GM11168 (cell line): ENCODE measurements at regions not wholly inside any gene's neighbourhood (a gene's known extent, or its start where the extent isn't known, plus 50 kb on each side); places are given as distances from the start of the nearest gene placed in this dataset.

ENCODE experiments used
- in situ Hi-C: fragments of 300-500 bp; cut with MboI; formaldehyde crosslinking; loops from one replicate; pipeline ENCODE4 v1.12.0; 2022; ENCODE audit warnings: low sequenced_read_pairs; ENCODE audit not compliant: unreplicated experiment

DNA sequence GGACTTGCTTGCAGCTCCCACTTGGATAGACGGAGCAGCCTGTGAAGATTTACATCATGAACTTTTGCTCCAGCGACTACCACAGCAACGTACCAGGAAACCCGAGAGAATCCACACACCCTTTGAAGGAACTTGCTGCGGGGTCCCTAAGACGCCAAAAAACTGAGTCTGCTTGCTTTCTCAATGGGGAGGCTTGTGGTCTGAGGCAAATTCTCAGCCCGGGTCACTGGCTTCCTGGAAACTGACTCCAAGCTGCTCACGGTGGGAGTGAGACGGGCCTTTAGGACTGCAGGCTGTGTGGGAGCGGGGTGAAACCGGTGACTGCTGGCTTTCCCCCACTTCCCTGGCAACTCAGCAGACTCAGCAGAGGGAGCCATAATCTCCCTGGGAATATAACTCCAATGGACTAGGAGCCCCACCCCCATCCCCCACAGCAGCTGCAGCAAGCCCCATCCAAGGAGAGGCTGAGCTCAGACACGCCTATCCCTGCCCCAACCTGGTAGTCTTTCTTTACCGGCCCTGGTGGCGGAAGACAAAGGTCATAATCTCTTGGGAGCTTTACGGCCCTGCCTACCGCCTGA lies 466.0 kb downstream of the CAAP1 start:
- in situ Hi-C loops = no loop called here

DNA sequence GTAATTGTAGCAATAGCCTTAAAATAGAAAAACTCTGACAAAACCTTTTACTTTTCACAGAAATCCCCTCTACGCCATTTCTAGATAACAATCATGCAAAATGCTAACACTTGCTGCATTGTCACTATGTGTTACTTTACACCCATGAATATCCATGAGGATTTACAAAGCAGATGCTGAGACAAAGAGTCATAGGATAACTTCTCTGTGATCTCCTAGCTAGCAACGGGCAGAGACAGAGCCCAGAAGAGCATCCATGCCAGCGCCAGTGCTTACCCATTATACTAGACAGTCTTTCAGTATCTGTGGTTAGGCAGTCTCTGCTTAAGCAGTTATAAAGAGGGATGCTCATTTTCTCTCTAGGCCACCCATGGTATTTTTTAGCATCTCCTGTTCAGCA lies 474.1 kb downstream of the CAAP1 start:
- in situ Hi-C loops = no loop called here

DNA sequence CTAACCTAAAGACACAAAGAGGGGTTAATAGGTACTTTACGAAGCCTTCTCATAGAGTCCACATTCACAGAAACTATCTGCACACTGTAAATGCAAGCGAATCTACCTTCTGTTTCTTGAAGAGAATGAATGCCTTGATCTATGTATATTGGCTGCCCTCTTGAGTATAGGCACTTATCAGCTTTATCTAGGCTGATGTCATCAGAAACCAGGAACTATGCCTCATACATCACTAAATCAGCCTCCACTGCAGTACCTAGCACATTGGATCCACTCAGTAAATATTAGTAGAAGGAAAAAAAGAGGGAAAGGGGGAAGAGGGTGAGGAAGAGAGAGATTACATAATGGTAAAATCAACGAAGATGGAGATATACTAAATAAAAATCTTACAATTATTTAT lies 477.1 kb downstream of the CAAP1 start:
- in situ Hi-C loops = no loop called here

DNA sequence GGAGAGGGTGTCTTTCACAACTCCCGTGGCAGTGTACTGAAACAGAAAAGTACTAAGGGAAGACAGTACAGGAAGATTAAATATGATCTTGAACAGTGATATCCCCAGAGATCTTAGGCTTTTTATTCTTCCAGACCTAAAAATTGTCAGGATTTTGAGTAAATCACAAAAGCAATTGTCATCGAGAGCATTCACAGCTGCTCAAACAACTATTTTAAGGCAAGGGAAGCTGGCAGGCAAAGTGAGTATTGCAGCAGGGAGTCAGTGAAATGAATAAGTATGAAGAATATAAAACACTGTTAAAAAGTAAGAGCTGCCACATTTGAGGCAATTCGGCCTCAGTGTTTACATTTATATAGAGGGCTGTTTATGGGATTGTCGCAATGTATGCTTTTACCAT lies 479.0 kb downstream of the CAAP1 start:
- in situ Hi-C loops = no loop called here

DNA sequence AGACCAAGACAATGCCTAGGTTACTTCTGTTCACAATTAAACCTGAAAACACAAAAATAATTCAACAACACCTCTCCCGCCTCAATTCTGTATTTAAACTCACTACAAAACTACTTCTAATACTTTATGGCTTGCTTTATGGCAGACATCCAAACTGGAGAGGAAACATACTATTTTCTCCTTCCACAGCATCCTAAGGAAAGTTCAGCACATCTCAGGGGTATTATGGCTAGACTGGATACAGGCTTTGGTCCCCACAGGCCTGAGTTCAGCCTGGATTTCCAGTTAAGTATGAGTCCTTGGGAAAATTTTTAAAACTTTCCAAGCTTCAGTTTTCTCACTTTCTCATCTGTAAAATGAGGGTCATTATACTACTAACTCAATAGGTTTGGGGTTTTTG lies 480.2 kb downstream of the CAAP1 start:
- in situ Hi-C loops = no loop called here

DNA sequence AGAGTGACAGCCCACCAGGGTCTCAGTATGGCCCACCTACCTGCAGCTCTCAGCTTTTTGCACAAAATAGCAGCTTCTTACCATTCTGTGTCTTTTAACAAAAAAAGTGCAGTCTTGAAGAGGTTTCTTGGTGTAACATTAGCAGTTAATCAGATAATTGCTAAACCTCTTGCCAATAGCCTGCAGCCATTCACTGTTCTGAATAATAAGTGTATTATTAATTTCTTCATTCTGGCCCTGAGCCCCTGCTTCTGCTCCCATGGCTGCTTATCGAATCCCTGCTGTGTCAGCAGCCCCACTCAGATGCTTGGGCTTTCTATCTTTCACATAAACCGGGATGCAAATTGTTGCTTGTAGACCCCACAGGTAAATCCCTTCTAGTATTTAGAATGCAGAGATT lies 485.9 kb downstream of the CAAP1 start:
- in situ Hi-C loops = no loop called here

DNA sequence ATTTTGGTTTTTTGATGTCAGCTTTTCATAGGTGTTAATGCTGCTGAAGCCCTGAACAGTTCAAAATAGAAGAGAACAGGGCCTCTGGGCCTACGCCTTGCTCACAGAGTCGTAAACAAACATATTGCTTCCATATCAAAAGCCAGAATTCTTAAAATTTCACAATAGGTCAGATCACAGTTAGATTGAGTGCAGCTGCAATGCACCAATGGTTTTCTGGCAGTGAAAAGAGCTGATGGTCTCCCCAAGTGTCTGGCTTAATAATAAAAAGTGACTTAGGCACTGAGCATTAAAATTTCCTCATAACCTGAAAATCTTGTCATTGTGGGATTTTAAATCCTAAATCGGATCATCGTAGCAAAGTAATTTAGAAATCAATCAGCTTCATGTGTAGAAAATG lies 493.0 kb downstream of the CAAP1 start:
- in situ Hi-C loops = no loop called here

DNA sequence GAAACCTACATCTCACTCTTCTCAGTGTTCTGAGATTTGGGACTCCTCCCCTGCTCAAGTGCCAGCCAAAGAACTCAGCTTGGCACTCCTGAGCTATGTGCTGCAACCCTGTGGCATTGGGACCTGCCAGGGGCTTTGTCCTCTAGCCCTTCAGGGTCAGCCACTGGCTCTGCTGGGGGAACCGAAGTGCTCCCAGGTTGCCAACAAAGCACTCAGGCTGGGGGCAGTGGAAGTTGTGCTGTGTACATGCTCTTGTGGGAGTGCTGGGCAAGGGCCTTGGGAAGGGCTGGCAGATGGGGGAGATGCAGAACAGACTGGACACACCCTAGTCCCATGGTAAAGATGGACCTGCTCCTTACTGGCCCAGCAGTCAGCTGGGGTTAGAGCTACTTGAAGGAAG lies 498.6 kb downstream of the CAAP1 start:
- in situ Hi-C loops = no loop called here

DNA sequence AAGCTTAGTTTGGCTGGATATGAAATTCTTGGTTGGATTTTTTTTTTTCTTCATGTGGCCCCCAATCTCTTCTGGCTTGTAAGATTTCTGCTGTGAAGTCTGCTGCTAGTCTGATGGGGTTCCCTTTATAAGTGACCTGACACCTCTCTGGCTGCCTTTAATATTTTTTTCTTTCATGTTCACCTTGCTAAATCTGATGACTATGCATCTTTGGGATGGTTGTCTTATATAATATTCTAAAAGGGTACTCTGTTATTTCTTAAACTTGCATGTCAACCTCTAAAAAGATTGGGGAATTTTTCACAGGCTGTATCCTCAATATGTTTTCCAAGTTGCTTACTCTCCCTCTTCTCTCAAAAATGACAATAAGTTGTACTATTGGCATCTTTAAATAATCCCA lies 500.0 kb downstream of the CAAP1 start:
- in situ Hi-C loops = no loop called here

DNA sequence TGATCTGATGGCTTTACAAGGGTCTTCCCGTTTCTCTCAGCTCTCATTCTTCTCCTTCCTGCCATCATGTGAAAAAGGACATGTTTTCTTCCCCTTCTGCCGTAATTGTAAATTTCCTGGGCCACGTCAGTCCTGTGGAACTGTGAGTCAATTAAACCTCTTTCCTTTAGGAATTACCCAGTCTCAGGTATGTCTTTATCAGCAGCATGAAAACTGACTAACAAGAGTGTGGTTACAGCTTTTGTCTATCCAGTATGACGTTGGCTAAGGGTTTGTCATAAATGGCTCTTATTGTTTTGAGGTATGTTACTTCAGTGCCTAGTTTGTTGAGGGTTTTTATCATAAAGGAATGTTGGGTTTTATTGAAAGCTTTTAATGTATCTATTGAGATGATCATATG lies 501.6 kb downstream of the CAAP1 start:
- in situ Hi-C loops = no loop called here

DNA sequence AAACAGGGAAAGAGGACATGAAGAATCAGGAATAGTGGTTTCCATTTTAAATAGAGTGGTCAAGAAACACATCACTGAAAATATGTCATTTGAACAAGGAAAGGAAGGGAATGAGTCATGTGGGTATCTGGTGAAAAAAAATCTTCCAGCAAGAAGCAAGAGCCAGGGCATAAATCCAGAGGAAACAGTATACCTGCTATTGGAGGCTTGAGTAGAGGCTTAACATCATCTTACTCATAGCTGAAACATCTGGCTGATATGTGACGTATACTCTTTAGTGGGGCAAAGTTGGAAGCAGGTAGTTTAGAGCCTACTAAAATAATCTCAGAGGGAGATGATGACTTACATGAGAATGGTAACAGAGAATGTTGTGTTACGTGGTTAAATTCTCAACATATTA lies 517.2 kb downstream of the CAAP1 start:
- in situ Hi-C loops = no loop called here

DNA sequence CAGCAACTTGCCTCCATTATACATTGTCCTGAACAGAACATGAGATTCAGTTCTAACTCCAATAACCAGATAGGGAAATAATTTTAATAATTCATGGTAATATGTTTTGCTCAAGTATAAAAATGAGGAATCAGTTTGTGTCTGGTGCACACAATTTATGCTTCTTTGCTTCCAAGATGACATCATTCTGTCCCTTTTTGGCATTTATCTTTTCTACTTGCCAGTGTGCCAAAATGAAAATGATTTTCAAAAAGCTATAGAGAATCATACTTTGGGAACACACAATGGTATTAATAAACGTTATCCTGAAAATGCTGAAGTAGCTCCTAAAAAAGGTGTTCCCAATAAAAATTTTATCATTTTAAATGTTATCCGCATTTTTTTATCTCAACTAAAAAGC lies 519.0 kb downstream of the CAAP1 start:
- in situ Hi-C loops = no loop called here

DNA sequence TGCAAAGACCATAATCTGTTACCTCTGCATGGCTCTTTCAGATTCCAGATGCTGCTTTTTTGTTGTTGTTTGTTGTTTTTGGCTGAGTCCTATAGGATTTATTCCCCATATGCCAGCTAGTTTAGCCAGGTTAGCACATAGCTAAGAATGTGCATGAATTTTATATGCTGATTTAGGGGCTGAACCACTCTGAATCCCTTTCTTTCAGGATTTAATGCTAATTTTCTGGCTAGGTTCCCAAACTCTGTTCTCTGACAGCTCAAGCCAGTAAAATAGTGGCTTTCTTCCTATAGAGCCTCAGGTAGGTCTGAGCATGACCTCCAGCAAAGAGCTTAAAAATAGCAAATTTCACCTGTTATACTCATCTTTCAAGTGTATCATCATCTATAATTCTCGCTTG lies 521.4 kb downstream of the CAAP1 start:
- in situ Hi-C loops = no loop called here

DNA sequence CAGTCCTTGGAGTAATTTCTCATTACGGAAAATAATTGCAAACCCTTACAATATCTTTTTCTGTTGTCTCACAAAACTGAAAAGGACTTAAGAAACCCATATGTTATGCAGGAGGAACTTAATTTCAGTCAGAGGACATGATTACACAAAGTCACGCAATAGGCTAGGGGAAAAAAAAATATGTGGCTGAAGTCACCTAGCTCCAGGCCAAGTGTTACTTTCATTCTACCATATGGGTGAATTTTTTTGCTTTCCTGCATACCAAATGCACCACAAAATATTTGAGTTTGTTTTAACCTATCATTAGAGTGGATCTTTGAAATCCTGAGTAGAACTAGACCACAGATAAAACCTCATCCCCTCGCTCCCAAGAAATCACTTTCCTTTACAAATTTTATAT lies 523.5 kb downstream of the CAAP1 start:
- in situ Hi-C loops = no loop called here

DNA sequence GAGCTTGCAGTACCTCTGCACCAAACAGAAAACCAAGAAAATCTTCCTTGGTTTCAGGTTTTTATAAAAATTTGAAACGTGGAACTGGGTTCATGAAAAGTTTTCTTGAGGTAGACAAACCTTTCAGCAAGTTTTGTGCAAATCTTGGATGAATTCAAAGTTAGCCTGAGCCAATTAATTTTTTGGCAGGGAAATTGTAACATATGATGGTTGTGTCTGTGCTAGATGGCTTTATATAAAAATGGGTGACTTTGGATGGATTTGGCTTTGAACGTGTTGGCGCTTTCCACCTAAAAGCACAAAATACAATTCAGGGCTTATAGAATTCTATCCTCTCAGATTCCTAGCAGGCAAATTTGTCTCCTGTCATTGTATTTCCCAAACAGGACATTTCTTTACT lies 524.4 kb downstream of the CAAP1 start:
- in situ Hi-C loops = no loop called here

DNA sequence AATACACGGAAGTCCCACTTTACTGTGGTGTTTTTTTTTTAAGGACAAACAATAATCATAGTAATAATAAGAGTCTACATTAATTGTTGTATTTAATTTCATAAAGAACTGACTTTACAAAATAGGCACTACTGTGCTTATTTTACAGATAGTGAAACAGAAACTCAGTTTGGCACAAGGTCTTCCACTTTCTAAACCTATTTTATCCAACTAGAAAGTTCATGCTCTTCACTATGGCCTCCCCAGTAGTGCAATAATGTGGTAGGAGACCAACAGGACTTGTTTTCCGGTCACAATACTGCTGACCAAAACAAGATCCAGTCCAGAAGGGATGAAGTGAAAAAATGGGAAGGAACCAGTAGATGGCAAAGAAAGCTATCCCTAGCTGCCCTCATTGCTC lies 531.6 kb downstream of the CAAP1 start:
- in situ Hi-C loops = no loop called here

DNA sequence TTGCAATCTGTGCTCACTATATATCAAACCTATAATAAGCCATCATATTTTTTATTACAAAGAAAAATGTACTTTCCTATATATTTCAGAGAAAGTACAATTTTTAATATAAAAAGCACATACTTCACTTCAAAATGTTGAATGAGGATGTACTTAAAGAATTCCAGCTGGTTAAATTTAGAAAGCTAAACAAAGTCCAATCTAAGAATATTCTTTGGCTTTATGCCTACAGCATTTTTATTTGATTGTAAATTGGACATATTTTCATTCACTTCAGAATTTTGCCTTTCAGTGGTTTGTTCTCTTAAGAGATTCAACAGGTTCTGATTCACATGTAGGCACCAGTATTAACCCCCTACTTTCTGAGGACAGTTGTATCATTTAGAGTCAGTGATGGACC lies 533.8 kb downstream of the CAAP1 start:
- in situ Hi-C loops = no loop called here

DNA sequence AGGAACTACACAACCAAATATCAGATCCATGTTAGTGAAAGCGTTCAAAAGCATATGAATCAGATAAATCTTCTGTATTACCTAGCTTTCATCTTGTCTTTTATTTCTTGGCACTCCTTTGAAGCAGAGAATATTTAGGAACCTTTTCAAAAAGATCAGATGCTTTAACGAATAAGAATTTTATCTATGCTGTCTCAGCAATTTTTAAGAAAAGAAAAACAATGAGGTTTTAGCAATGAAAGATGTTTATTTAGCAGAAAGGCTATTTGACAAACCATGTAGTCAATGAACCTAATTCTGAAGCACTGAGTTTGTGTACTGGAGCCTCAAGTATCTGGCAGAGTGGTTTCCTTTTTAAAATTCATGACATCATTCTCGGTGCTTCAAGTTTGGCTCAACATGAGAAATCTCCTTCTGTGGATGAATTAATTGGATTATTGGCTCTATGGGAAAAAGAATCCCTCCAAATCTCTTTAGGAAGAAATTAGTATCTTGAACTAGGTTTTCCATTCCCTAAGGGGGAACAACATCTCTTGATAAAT lies 534.7 kb downstream of the CAAP1 start:
- in situ Hi-C loops = no loop called here

DNA sequence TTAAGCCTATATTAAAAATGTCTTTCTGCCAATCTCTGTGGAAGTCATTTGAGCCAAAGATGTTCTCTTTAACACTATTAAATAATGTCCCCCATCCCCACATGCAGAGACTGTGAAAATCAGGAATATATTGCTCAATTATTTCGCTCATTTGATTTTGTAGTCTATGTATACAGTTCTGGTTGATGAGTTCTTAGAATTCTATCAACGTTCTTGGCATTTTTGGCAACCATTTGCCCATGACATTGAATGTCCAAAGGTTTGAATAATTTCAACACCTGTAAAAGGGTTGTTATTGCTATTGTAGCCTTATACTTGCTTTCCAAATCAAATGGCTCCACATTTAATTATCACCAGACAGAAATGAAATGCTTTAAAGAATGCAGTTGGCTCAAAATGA lies 536.1 kb downstream of the CAAP1 start:
- in situ Hi-C loops = no loop called here

DNA sequence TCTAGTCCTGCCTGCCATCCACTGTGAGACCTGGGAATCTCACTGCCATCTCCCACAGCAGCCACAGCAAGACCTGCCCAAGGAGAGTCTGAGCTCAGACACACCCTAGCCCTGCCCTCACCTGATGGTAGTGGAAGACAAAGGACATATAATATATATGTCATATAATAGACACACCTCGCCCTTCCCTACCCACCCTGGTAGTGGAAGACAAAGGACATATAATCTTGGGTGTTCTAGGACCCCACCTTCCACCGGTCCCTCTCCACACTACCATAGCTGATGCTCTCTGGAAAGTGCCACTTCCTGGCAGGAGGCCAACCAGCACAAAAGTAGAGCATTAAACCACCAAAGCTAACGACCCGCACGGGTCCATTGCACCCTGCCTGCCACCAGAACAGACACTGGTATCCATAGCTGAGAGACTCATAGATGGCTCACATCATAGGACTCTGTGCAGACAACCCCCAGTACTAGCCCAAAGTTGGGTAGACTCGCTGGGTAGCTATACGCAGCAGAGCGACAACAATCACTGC lies 545.6 kb downstream of the CAAP1 start:
- in situ Hi-C loops = loop anchor here (25.0 kb wide), 1 partner anchor 385 kb away; no protein-coding TSS in a partner anchor

DNA sequence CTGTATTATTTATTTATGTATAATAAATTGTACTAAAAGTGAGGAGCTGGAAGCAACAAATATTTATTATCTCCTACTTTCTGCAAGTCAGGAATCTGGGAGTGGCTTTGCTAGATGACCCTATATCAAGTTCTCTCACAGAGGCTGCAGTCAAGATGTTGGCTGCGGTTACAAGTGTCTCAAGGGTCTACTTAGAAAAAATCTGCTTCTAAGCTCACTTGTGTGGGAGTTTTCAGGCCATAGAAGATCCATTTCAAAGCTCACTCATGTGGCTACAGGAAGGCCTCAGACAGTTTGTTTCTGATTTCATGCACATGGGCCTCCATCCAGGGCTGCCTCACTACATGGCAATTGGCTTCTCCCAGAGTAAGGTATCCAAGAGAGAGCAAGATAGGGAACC lies 551.1 kb downstream of the CAAP1 start:
- in situ Hi-C loops = loop anchor here (25.0 kb wide), 1 partner anchor 379 kb away; no protein-coding TSS in a partner anchor

DNA sequence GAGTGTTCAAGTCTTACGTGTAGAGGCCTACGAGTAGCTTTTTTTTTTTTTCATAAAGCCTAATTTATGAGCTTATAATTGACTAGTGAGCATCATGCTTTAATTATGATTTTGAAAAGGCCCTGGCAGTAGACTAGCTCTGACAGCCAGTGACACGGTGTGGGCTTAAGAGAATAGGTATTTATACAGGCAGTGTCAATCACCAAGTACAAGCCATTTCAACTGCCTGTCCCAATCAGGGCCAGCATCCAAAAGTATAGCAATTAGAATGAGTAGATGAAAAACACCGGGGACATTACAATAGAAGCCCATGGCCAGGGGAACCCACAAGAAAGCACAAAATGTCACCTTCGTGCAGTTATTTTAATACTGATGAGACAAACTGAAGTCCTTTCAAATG lies 552.8 kb downstream of the CAAP1 start:
- in situ Hi-C loops = loop anchor here (25.0 kb wide), 1 partner anchor 377 kb away; no protein-coding TSS in a partner anchor
